ENCODE measurements at regions not wholly inside any gene's neighbourhood (a gene's known extent, or its start where the extent isn't known, plus 50 kb on each side); places are given as distances from the start of the nearest gene placed in this dataset.

DNA sequence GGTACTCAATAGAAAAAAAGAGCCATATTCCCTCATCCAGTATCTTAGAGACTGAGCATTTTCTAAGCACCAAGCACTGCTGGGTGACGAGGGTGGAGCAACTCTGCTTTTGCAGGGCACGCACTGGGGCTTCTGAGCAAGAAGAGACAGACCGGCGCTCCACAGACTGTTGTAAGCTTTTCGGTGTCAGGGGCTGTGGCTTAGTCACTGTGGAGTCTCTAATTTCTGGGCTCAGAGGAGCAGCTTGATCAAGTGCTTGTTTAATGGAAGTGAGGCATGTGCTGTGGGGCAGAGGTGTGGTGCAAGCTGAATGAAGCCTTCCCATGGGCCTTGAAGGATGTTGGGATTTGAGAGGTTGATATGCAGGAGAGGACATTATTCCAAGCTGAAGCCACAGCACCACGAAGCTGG, 227.1 kb downstream of the MYCN start:
- peak overlapping the region; percentile 24 for H2BK120ac ChIP-seq (replicated peaks; ENCODE audit: low read depth, low read length)
- TF ChIP-seq, protein P1, sequence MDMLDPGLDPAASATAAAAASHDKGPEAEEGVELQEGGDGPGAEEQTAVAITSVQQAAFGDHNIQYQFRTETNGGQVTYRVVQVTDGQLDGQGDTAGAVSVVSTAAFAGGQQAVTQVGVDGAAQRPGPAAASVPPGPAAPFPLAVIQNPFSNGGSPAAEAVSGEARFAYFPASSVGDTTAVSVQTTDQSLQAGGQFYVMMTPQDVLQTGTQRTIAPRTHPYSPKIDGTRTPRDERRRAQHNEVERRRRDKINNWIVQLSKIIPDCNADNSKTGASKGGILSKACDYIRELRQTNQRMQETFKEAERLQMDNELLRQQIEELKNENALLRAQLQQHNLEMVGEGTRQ (IDR thresholded peaks at IDR 0.05; ENCODE audit: low read length) = no peak
- TF ChIP-seq YY1 (IDR thresholded peaks at IDR 0.05; ENCODE audit: low read depth, low read length) = no peak
- TF ChIP-seq, protein P2, sequence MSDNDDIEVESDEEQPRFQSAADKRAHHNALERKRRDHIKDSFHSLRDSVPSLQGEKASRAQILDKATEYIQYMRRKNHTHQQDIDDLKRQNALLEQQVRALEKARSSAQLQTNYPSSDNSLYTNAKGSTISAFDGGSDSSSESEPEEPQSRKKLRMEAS (IDR thresholded peaks at IDR 0.05) = no peak
- TF ChIP-seq BCL11A (IDR thresholded peaks at IDR 0.05; ENCODE audit: low read depth in 2 of 2, low read length in 2 of 2) = no peak
- no peak for TF ChIP-seq RFX5 (IDR thresholded peaks at IDR 0.05; ENCODE audit: borderline replicate concordance, low read depth, low read length)
- no peak for TF ChIP-seq GTF2F1 (IDR thresholded peaks at IDR 0.05; ENCODE audit: borderline replicate concordance, low read depth, low read length)
- TF ChIP-seq CEBPB (IDR thresholded peaks at IDR 0.05; ENCODE audit: low read depth, low read length) = no peak
- no peak for TF ChIP-seq SRF (IDR thresholded peaks at IDR 0.05; ENCODE audit: low read depth, low read length)
- no peak for TF ChIP-seq RNF2 (IDR thresholded peaks at IDR 0.05; ENCODE audit: borderline replicate concordance, low read depth, low read length, missing control alignments, poor library complexity, severe bottlenecking)
- no peak for TF ChIP-seq SIX5 (IDR thresholded peaks at IDR 0.05; ENCODE audit: low read depth, low read length)

More for the DNA sequence above, 227.1 kb downstream of the MYCN start:
- peak in 1 of 2 experiments; percentile 45 for DNase-seq (ENCODE audit: low read depth in 1 of 2, low spot score in 2 of 2)
- Histone ChIP-seq H3K27me3 (replicated peaks in 1 of 4; ENCODE audit: control insufficient read depth in 3 of 4, extremely low read depth in 1 of 4, insufficient read depth in 3 of 4, low read length in 3 of 4) (no peaks in the 10 kb centered on the region), H4K91ac (replicated peaks; ENCODE audit: insufficient read length, low read length) (peak overlapping the region; percentile 67), H3K79me1 (ENCODE audit: low read depth, low read length) (no peaks in the 10 kb centered on the region), H3K79me2 (ENCODE audit: control insufficient read depth in 1 of 2, insufficient read depth in 2 of 2, low read length in 2 of 2) (no peaks in the 10 kb centered on the region), H3K18ac (ENCODE audit: extremely low read depth, low read length) (peak overlapping the region; percentile 79; the same call in 1 of the 2 replicates), H3K27ac (ENCODE audit: low read depth, low read length) (no peak overlapping the region), H3K9me3 (ENCODE audit: insufficient read depth in 2 of 2, low read depth in 1 of 2, low read length in 1 of 2) (no peaks in the 10 kb centered on the region), H3K14ac (ENCODE audit: insufficient read length) (no peak overlapping the region), H3K9ac (replicated peaks in 1 of 4; ENCODE audit: extremely low read depth in 1 of 4, low read depth in 3 of 4, low read length in 3 of 4) (no peak overlapping the region), H2AFZ (ENCODE audit: low read length) (no peak overlapping the region), H3K4ac (replicated peaks; ENCODE audit: insufficient read length, low read depth, low read length) (no peak overlapping the region), H2BK15ac (ENCODE audit: low read length) (peak overlapping the region; percentile 72; the same call in 1 of the 2 replicates), H3K36me3 (ENCODE audit: control insufficient read depth in 2 of 4, insufficient read depth in 4 of 4, low read length in 3 of 4) (no peaks in the 10 kb centered on the region), H4K20me1 (replicated peaks in 1 of 2; ENCODE audit: control insufficient read depth in 1 of 2, insufficient read depth in 2 of 2, low read length in 2 of 2) (no peaks in the 10 kb centered on the region), H2AK5ac (ENCODE audit: low read depth, low read length) (no peak overlapping the region), H3K4me1 (replicated peaks in 1 of 4; ENCODE audit: control insufficient read depth in 3 of 4, insufficient read depth in 4 of 4, low read length in 3 of 4) (peaks cover 0 to 14% (median 12%) of the 10 kb centered on the region in 4 experiments), H4K5ac (ENCODE audit: insufficient read length, low read depth, low read length) (no peak overlapping the region), H4K8ac (ENCODE audit: extremely low read depth, insufficient read depth, low read length) (no peak overlapping the region; the same call in 1 of the 2 replicates), H3K23ac (ENCODE audit: insufficient read length) (no peak overlapping the region), H3K56ac (replicated peaks; ENCODE audit: insufficient read length, low read depth, low read length) (no peak overlapping the region), H3K4me3 (ENCODE audit: extremely low read depth in 1 of 4, insufficient read depth in 2 of 4, low read depth in 3 of 4, low read length in 4 of 4) (no peak overlapping the region), H2BK12ac (ENCODE audit: low read depth, low read length) (peak overlapping the region; percentile 84), H2BK20ac (ENCODE audit: low read length) (peak overlapping the region; percentile 93), H3K4me2 (ENCODE audit: insufficient read depth in 1 of 2, low read depth in 2 of 2, low read length in 2 of 2) (no peak overlapping the region; a peak in 1 of 4 replicates), H2BK5ac (ENCODE audit: low read depth, low read length) (no peak overlapping the region; the same call in 1 of the 2 replicates), H3K23me2 (ENCODE audit: low read depth, low read length) (no peaks in the 10 kb centered on the region)
- CTCF ChIA-PET (ENCODE audit: partially characterized antibody) = interaction anchor here (0.6 to 1.9 kb wide), 5 partner anchors 10 to 358 kb away, joined by 3 to 6 read pairs (median 5); no protein-coding TSS in a partner anchor
- FAIRE-seq = no peak
- POLR2A ChIA-PET (ENCODE audit: partially characterized antibody) = interaction anchor here (0.9 to 1.5 kb wide), 2 partner anchors 18 to 228 kb away, joined by 3 to 4 read pairs; no protein-coding TSS in a partner anchor
- WGBS, 2 experiments (ENCODE audit: extremely low coverage in 1 of 2, insufficient coverage in 1 of 2, insufficient read length in 1 of 2, insufficient replicate concordance in 2 of 2, low coverage in 1 of 2, low lambda C conversion rate in 2 of 2, missing lambda C conversion rate in 1 of 2) = 87% methylated on average over 6 of the region's 6 CpGs; no CpG with 5 or more reads in 1 of the 2 experiments

All from H1 (cell line).